ENCODE measurements at regions not wholly inside any gene's neighbourhood (a gene's known extent, or its start where the extent isn't known, plus 50 kb on each side); places are given as distances from the start of the nearest gene placed in this dataset.

DNA sequence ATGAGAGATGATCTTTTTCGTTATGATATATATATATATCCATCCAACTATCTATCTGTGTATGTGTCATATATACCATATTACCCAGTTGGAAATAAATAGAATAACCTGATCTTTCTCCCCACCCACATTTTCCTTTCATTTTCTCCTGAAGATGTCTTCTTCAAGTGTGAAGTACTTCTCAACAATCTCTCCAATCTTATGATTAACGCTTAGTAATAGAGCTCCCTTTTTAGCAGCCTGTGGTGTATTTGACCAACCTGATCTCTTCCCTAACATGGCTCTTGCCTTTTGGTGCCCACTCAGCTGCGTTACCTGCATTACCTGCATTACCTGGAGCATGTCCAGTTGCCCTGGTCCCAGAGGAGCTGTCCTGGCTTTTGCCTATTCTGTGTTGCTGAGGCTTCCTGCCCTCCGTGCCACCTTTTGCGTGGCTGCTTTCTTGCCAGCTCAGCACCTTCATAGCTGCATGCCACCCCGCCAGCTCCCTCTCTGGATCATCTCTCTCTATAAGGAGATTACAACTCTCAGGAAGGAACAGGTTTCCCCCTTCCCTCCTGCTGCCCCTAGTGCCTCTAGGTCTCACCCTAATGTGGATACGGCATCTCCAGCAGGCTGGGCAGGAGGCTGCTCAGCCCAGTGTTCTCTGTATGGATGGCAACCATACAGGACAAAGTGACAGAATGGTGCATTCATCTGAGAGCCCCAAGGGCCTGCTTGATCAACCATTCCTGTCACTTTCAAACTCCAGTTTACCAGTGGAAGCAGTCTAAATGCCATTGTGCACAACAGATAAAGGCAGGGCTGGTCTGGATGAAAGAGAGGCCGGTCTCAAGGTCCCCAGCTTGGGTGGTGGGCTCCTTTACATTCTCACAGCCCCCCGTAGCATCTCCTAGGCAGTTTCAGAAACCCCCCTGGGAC lies 126.7 kb downstream of the GADD45G start:
- no peak overlapping the region for H3K9ac ChIP-seq (ENCODE audit: insufficient read depth in 1 of 2, low read length in 2 of 2)
- no peaks in the 10 kb centered on the region for H3K27me3 ChIP-seq (ENCODE audit: control insufficient read depth in 3 of 3, insufficient read depth in 3 of 3, low read length in 2 of 3)
- H3K9me3 ChIP-seq (ENCODE audit: control insufficient read depth in 4 of 4, insufficient read depth in 3 of 4, low read length in 3 of 4), result no peaks in the 10 kb centered on the region
- no peak for ATAC-seq (ENCODE audit: insufficient read depth, low FRiP score)
- TF ChIP-seq, protein P1, sequence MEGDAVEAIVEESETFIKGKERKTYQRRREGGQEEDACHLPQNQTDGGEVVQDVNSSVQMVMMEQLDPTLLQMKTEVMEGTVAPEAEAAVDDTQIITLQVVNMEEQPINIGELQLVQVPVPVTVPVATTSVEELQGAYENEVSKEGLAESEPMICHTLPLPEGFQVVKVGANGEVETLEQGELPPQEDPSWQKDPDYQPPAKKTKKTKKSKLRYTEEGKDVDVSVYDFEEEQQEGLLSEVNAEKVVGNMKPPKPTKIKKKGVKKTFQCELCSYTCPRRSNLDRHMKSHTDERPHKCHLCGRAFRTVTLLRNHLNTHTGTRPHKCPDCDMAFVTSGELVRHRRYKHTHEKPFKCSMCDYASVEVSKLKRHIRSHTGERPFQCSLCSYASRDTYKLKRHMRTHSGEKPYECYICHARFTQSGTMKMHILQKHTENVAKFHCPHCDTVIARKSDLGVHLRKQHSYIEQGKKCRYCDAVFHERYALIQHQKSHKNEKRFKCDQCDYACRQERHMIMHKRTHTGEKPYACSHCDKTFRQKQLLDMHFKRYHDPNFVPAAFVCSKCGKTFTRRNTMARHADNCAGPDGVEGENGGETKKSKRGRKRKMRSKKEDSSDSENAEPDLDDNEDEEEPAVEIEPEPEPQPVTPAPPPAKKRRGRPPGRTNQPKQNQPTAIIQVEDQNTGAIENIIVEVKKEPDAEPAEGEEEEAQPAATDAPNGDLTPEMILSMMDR (IDR thresholded peaks at IDR 0.05; ENCODE audit: control extremely low read depth, extremely low read depth), result no peak
- peak overlapping the region in 1 of 2 donors; percentile 62 for H3K27ac ChIP-seq (ENCODE audit: low read depth in 1 of 2, low read length in 1 of 2)
- WGBS, 2 donors, result 78 to 84% methylated on average over 9 of the region's 9 CpGs
- no peaks in the 10 kb centered on the region for H3K36me3 ChIP-seq (ENCODE audit: control insufficient read depth in 4 of 4, insufficient read depth in 4 of 4, low read length in 4 of 4)
- H3K4me3 ChIP-seq, result no peak overlapping the region
- DNase-seq, result no peak
- peaks cover 0 to 26% (median 8%) of the 10 kb centered on the region in 5 donors for H3K4me1 ChIP-seq (ENCODE audit: control insufficient read depth in 5 of 5, insufficient read depth in 5 of 5, low read length in 5 of 5)

DNA sequence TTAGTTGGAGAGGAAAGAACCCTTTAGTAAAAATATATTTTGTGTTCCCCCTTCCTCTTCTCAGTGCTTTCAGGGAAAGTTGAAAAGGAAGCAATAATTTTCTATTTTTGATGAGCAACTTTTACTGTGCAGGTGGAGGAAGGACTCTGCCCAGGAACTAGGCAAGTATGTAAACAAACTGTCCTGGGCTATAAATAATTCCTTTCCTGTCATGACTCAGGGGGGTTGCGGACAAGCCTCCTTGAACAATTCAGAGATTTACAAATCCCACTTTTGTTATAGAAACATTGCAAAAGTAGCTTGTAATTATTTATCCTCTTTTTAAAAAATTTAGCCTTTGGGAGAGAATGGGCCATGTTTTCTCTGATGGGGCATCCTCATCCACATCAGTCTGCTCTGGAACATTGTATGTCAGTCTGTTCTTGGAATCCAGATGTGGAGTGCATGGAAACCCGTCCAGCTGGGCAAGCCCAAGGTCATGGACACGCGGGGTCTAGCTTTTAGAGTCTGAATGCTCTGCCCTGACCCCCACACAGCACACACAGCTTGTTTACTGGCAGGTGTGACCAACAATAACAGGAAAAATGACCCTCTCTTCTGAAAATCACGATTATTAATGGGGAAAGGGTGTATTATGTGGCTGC lies 127.6 kb downstream of the GADD45G start:
- no peak for DNase-seq
- TF ChIP-seq, protein P1 (IDR thresholded peaks at IDR 0.05; ENCODE audit: control extremely low read depth, extremely low read depth), result no peak
- 45 to 52% methylated on average over 5 of the region's 5 CpGs for WGBS, 2 donors
- no peak for ATAC-seq (ENCODE audit: insufficient read depth, low FRiP score)
- H3K9me3 ChIP-seq (ENCODE audit: control insufficient read depth in 4 of 4, insufficient read depth in 3 of 4, low read length in 3 of 4), result no peaks in the 10 kb centered on the region
- H3K36me3 ChIP-seq (ENCODE audit: control insufficient read depth in 4 of 4, insufficient read depth in 4 of 4, low read length in 4 of 4), result no peaks in the 10 kb centered on the region
- H3K27ac ChIP-seq (ENCODE audit: low read depth in 1 of 2, low read length in 1 of 2), result peak overlapping the region in 1 of 2 donors; percentile 46
- peaks cover 0 to 24% (median 8%) of the 10 kb centered on the region in 5 donors for H3K4me1 ChIP-seq (ENCODE audit: control insufficient read depth in 5 of 5, insufficient read depth in 5 of 5, low read length in 5 of 5)
- H3K4me3 ChIP-seq, result no peak overlapping the region
- no peaks in the 10 kb centered on the region for H3K27me3 ChIP-seq (ENCODE audit: control insufficient read depth in 3 of 3, insufficient read depth in 3 of 3, low read length in 2 of 3)
- no peak overlapping the region for H3K9ac ChIP-seq (ENCODE audit: insufficient read depth in 1 of 2, low read length in 2 of 2)

DNA sequence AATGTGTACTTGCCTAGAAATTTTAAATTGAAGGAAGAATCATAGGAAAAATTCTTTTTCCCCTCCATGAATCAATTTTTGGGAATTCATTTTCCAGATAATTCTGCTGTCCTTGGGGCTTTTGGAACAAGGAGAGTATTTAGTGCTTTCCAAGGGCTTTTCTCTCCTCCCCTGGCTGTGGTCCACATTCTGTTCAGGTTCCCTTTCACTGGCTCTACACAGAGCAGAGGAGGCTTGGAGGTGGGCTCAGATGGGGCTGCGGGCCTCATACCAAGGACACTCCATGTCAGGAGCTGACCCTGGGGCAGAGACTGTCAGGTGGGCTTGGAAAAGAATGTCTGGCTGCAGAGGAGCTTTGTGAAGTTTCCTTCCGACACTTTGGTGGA lies 128.1 kb downstream of the GADD45G start:
- ATAC-seq (ENCODE audit: insufficient read depth, low FRiP score), result no peak
- no peak overlapping the region for H3K4me3 ChIP-seq
- WGBS, 2 donors, result 94 to 95% methylated on average over 2 of the region's 2 CpGs
- no peak for DNase-seq
- no peak overlapping the region for H3K27ac ChIP-seq (ENCODE audit: low read depth in 1 of 2, low read length in 1 of 2)
- H3K9ac ChIP-seq (ENCODE audit: insufficient read depth in 1 of 2, low read length in 2 of 2), result no peak overlapping the region
- H3K9me3 ChIP-seq (ENCODE audit: control insufficient read depth in 4 of 4, insufficient read depth in 3 of 4, low read length in 3 of 4), result no peaks in the 10 kb centered on the region
- TF ChIP-seq, protein P1 (IDR thresholded peaks at IDR 0.05; ENCODE audit: control extremely low read depth, extremely low read depth), result no peak
- no peaks in the 10 kb centered on the region for H3K36me3 ChIP-seq (ENCODE audit: control insufficient read depth in 4 of 4, insufficient read depth in 4 of 4, low read length in 4 of 4)
- H3K4me1 ChIP-seq (ENCODE audit: control insufficient read depth in 5 of 5, insufficient read depth in 5 of 5, low read length in 5 of 5), result peaks cover 0 to 24% (median 8%) of the 10 kb centered on the region in 5 donors
- H3K27me3 ChIP-seq (ENCODE audit: control insufficient read depth in 3 of 3, insufficient read depth in 3 of 3, low read length in 2 of 3), result no peaks in the 10 kb centered on the region
